ENCODE measurements at regions not wholly inside any gene's neighbourhood (a gene's known extent, or its start where the extent isn't known, plus 50 kb on each side); places are given as distances from the start of the nearest gene placed in this dataset.

GRCh38 chr10:107520348-107520747 lies 355.8 kb upstream of the SORCS1 start:
- H4K20me1 ChIP-seq (ENCODE audit: insufficient read depth) = no peaks in the 10 kb centered on the region
- H3K27me3 ChIP-seq (ENCODE audit: insufficient read depth, low read length) = no peaks in the 10 kb centered on the region
- ChIA-PET RAD21 (ENCODE audit: low non-redundant PET in 1 of 2, low total read pairs in 2 of 2, uncharacterized antibody in 2 of 2, unreplicated experiment in 2 of 2) (no interaction called here), POLR2A (no interaction called here), CTCF (no interaction called here)
- no peak overlapping the region for H3K27ac ChIP-seq (ENCODE audit: low read depth, low read length)
- no peak overlapping the region for H3K4me2 ChIP-seq (ENCODE audit: low read length)
- no peak overlapping the region for H2AFZ ChIP-seq (ENCODE audit: low read depth, low read length, poor library complexity, severe bottlenecking)
- DNase-seq (ENCODE audit: low read depth, low spot score) = no peak
- no peak overlapping the region for H3K9ac ChIP-seq (ENCODE audit: low read length)
- H3K9me3 ChIP-seq (ENCODE audit: control insufficient read depth in 1 of 2, insufficient read depth in 1 of 2, low read depth in 1 of 2, low read length in 2 of 2) = peaks cover 36 to 39% of the 10 kb centered on the region in 2 experiments; a peak in 3 of 4 replicates
- H3K79me2 ChIP-seq (ENCODE audit: insufficient read depth, low read length) = no peaks in the 10 kb centered on the region
- intact Hi-C loops (cut with micrococcal nuclease) = no loop called here
- no peaks in the 10 kb centered on the region for H3K36me3 ChIP-seq (ENCODE audit: control insufficient read depth in 1 of 2, insufficient read depth in 2 of 2, low read length in 2 of 2)
- ATAC-seq = no peak
- TF ChIP-seq POLR2AphosphoS5 (IDR thresholded peaks at IDR 0.05; ENCODE audit: low read depth, low read length) (no peak), ZFX (IDR thresholded peaks at IDR 0.05) (no peak), ZNF274 (IDR thresholded peaks at IDR 0.05; ENCODE audit: low read depth, low read length) (no peak), POLR2A (IDR thresholded peaks at IDR 0.05; ENCODE audit: borderline replicate concordance, extremely low read depth, insufficient read depth, insufficient read length) (no peak), ZBTB33 (IDR thresholded peaks at IDR 0.05; ENCODE audit: extremely low read depth, insufficient replicate concordance, low read length) (no peak), TCF7L2 (IDR thresholded peaks at IDR 0.05; ENCODE audit: borderline replicate concordance, extremely low read depth, insufficient read depth, insufficient read length) (no peak), SRF (IDR thresholded peaks at IDR 0.05; ENCODE audit: low read depth) (no peak), ATF3 (IDR thresholded peaks at IDR 0.05) (no peak), SIN3A (IDR thresholded peaks at IDR 0.05; ENCODE audit: low read depth) (no peak), EGR1 (IDR thresholded peaks at IDR 0.05; ENCODE audit: low read depth) (no peak), CBX3 (IDR thresholded peaks at IDR 0.05; ENCODE audit: low read depth) (no peak)
- no peaks in the 10 kb centered on the region for H3K9me2 ChIP-seq (ENCODE audit: insufficient read depth)
- no peak overlapping the region for H3K4me3 ChIP-seq (replicated peaks in 1 of 2; ENCODE audit: low read depth in 1 of 2, low read length in 2 of 2)
- no TSS peak for BruUV-seq (replicated peaks)
- no peaks in the 10 kb centered on the region for H3K4me1 ChIP-seq (ENCODE audit: control insufficient read depth in 1 of 2, insufficient read depth in 2 of 2, low read length in 2 of 2)

All from HCT116 (cell line).